ENCODE measurements at regions not wholly inside any gene's neighbourhood (a gene's known extent, or its start where the extent isn't known, plus 50 kb on each side); places are given as distances from the start of the nearest gene placed in this dataset.
"Not testable (repeated sequence)": the region's sequence is repeated elsewhere in the genome, so short reads cannot be mapped to it uniquely, and the experiment has no call there.

DNA sequence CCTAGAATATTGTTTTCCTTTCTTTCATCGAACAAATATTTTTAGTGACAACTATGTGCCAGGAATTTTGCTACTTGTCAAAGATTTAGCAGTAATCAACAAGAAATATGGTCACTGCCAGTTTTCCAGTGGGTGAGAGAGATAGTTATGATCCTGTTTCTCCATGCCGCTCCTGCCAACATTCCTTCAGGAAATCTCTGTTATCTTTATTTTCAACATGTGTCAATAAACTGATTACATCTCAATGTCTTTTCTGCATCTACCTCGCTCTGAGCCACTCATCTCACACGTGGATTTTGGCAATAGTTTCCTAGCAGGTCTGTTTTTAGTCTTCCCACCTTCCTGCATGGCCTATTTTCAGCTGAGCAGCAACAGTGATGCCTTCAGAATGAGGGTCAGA, 650.0 kb upstream of the STXBP6 start:
- Histone ChIP-seq H3K4me3 (no peak overlapping the region), H3K27me3 (no peaks in the 10 kb centered on the region), H3K9me3 (no peaks in the 10 kb centered on the region), H3K4me1 (no peaks in the 10 kb centered on the region), H3K27ac (no peak overlapping the region), H3K36me3 (no peaks in the 10 kb centered on the region)
- TF ChIP-seq, protein P1, sequence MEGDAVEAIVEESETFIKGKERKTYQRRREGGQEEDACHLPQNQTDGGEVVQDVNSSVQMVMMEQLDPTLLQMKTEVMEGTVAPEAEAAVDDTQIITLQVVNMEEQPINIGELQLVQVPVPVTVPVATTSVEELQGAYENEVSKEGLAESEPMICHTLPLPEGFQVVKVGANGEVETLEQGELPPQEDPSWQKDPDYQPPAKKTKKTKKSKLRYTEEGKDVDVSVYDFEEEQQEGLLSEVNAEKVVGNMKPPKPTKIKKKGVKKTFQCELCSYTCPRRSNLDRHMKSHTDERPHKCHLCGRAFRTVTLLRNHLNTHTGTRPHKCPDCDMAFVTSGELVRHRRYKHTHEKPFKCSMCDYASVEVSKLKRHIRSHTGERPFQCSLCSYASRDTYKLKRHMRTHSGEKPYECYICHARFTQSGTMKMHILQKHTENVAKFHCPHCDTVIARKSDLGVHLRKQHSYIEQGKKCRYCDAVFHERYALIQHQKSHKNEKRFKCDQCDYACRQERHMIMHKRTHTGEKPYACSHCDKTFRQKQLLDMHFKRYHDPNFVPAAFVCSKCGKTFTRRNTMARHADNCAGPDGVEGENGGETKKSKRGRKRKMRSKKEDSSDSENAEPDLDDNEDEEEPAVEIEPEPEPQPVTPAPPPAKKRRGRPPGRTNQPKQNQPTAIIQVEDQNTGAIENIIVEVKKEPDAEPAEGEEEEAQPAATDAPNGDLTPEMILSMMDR (IDR thresholded peaks at IDR 0.05), result no peak
- no peak for DNase-seq
- intact Hi-C loops (cut with DNase I; ENCODE audit: low total_unique reads), result no loop called here

DNA sequence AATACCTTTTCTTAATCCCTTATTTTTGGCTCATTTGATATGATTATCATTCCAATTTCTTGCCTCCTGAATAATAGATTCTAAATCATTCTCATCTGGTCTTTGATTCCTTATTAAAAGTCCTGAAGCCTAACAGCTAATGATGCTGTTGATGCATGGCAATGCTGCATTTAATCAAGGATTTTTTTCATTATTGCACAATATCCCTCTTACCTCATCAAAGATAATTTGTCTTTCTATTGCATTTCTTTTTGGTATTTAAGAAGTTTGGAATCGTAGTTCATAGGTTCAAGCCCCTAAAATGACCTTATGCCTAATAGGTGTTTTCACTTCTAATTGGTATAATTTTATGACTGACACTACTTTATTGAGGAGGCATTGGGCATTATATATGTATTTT, 648.2 kb upstream of the STXBP6 start:
- H3K4me1 ChIP-seq, result no peaks in the 10 kb centered on the region
- H3K4me3 ChIP-seq, result no peak overlapping the region
- H3K27me3 ChIP-seq, result no peaks in the 10 kb centered on the region
- DNase-seq, result no peak
- TF ChIP-seq, protein P1 (IDR thresholded peaks at IDR 0.05), result no peak
- H3K27ac ChIP-seq, result no peak overlapping the region
- intact Hi-C loops (cut with DNase I; ENCODE audit: low total_unique reads), result no loop called here
- no peaks in the 10 kb centered on the region for H3K36me3 ChIP-seq
- no peaks in the 10 kb centered on the region for H3K9me3 ChIP-seq

DNA sequence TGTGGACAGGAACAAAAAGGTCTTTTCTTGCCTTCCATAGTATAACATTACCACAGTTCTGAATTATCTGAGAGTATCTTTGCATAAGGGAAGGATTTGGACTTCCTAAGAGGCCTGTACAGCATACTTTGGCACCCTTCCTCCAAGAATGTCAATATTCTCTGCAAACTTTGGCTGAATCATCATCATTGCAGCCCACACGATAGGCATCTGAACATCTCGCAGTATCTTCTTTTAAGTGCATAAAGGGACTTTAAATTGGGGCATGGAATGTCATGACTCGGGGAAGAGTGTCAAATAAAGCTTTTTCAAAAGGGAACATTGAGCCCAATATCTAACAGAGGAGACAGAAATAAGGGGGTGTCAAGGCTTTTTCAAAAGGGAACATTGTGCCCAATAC, 646.2 kb upstream of the STXBP6 start:
- no peak overlapping the region for H3K27ac ChIP-seq
- no peak overlapping the region for H3K4me3 ChIP-seq
- no peak for DNase-seq
- no peaks in the 10 kb centered on the region for H3K9me3 ChIP-seq
- H3K36me3 ChIP-seq, result no peaks in the 10 kb centered on the region
- intact Hi-C loops (cut with DNase I; ENCODE audit: low total_unique reads), result no loop called here
- TF ChIP-seq, protein P1 (IDR thresholded peaks at IDR 0.05), result no peak
- H3K4me1 ChIP-seq, result no peaks in the 10 kb centered on the region
- H3K27me3 ChIP-seq, result no peaks in the 10 kb centered on the region

DNA sequence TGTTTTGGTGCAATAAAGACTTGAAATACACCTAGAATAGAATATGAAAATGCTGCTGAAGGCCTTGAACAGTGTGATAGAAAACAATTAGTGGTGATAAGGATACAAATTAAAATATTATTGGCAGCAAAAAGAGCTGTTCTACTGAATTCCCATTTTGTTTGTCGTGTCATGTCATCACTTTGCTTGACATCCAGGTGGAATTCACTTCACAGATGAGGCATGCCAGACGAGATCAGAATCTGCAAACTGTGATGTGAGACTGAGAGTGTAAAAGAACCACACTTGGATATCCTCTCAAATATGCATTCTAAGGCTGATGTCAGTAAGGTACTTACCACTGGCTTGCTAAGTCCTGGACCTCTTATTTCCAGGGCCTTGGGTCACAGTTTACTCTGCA, 635.1 kb upstream of the STXBP6 start:
- Histone ChIP-seq H3K27me3 (no peaks in the 10 kb centered on the region), H3K9me3 (no peaks in the 10 kb centered on the region), H3K4me3 (no peak overlapping the region), H3K4me1 (no peaks in the 10 kb centered on the region), H3K27ac (no peak overlapping the region), H3K36me3 (no peaks in the 10 kb centered on the region)
- intact Hi-C loops (cut with DNase I; ENCODE audit: low total_unique reads), result no loop called here
- DNase-seq, result no peak
- TF ChIP-seq, protein P1 (IDR thresholded peaks at IDR 0.05), result no peak

DNA sequence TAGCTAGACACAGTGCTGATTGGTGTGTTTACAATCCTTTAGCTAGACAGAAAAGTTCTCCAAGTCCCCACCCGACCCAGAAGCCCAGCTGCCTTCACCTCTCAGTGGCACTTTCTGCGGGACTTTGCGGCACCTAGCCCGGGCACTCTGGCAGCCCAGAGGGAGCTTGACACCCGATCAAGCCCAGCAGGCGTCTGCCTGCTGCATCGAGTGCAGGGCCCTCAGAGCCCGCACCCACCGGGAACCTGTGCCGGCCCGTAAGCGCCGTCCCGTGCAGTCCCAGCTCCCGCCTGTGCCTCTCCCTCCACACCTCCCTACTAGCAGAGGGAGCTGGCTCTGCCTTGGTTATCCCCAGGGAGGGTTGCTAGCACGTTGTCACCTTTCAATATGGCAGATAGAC, 631.0 kb upstream of the STXBP6 start:
- intact Hi-C loops (cut with DNase I; ENCODE audit: low total_unique reads), result no loop called here
- Histone ChIP-seq H3K9me3 (no peaks in the 10 kb centered on the region), H3K4me1 (no peaks in the 10 kb centered on the region), H3K27ac (no peak overlapping the region), H3K36me3 (no peaks in the 10 kb centered on the region), H3K27me3 (no peaks in the 10 kb centered on the region), H3K4me3 (no peak overlapping the region)
- TF ChIP-seq, protein P1 (IDR thresholded peaks at IDR 0.05), result no peak
- DNase-seq, result no peak

DNA sequence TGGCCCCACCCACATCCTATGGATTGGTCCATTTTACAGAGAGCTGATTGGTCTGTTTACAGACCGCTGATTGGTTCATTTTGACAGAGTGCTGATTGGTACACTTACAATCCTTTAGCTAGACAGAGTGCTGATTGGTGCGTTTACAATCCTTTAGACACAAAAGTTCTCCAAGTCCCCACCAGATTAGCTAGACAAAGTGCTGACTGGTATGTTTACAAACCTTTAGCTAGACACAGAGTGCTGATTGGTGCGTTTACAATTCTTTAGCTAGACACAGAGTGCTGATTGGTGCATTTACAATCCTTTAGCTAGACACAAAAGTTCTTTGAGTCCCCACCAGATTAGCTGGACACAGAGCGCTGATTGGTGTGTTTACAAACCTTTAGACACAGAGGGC, 630.6 kb upstream of the STXBP6 start:
- H3K27ac ChIP-seq; H3K4me3 ChIP-seq; DNase-seq; H3K36me3 ChIP-seq; H3K27me3 ChIP-seq; H3K4me1 ChIP-seq; intact Hi-C loops (cut with DNase I; ENCODE audit: low total_unique reads); H3K9me3 ChIP-seq: not testable (repeated sequence)

All from tibial artery (tissue), 4 donors.